HG02938 (cell line): ENCODE measurements at regions not wholly inside any gene's neighbourhood (a gene's known extent, or its start where the extent isn't known, plus 50 kb on each side); places are given as distances from the start of the nearest gene placed in this dataset.

Experiments used
- ATAC-seq: cut with Tn5 transposase; IDR thresholded peaks from one replicate; pipeline ENCODE4 v1.9.1; 2021; ENCODE audit warnings: mild to moderate bottlenecking, moderate library complexity; ENCODE audit not compliant: unreplicated experiment

DNA sequence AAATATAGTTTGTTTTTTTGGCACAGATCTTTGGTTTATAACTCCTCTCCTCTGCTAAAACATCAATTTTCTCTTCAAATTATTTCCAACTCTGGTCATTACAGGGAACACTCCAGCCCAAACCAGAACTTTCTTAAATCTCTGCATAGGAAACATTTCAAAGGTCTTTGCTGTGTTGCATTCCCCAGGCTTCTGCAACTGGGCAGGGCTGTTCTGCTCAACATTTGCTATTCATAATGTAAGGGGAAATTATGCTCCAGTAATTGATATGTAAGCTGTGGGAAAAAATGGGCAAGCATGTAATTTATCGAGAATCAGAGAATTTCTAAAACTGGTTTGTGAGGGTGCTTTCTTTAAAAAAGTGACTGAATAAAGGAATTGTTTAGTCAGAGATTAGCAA, 410.4 kb downstream of the TUSC7 start:
- ATAC-seq: no peak

DNA sequence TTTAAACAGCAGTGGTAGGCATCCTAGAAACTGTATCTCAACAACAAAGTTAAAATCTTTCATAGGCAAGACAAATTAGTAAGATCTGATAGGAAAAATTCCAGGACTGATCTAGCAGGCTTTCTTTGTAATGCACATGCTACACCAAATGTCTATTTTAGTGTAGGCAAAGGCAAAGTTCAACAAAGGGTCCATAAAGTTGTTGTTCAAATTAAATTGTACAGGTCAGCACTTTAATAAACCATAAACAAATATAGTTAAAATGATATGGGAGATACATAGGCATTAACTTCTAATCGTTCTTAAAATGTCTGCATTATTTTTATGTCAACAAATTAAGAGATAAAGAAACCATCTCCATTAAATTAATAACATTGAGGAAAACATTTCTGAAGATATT, 413.0 kb downstream of the TUSC7 start:
- ATAC-seq: no peak

DNA sequence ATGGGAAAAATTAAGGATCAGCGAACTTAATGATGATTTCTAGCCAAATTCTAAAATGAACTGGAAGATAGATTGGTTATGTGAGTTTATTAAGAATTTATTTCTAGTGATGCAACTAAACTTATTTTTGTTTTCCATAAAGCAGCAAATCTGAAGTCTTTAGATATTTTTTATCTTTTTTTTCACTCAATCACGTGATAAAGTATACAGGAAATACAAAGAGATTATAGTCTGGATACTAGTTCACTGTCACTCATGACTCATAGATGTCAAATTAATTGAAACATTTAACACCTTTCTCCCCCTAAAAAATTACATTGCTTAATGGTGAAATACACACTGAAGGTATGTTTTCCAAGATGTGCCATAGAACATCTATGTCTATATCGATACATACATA, 416.9 kb downstream of the TUSC7 start:
- no peak for ATAC-seq

- no peak for ATAC-seq
Observed at GRCh38 chr3:117126946-117127546, 417.5 kb downstream of the TUSC7 start.

DNA sequence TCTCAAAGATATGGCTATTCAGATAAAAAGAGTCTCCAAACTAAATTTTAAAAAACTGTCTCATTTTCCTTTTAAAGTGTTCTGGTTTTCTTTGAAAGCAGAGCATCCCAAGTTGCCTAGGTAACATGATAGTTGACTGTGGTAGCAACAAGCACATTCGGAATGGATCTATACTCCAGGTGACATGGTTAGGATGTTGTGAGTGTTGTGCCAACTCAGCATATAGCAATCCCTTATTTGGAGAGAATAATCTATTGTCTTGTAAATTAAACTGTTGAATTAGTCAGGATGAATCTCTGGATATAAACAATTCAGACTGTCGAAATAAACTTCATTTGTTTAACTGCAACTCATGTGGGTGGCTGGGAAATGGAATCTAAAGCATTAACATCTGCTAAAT, 418.6 kb downstream of the TUSC7 start:
- ATAC-seq: no peak

DNA sequence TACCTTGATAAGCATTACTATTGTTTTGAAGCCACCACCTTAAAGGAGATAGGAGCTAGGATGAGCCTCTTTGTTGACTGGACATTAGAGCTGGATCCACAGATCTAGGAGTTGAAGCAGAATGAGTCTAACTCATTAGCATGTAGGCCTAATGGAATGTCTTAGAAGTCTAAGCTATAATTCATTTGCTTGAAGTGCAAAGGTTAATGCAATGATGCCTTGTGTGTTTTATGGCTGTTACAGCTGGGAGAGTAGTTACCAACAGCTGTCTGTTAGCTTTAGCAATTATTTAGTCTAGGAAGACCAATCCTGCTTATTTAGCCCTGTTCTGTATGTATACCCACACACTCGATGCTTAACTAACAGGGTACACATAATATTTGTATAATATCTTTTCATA, 419.3 kb downstream of the TUSC7 start:
- no peak for ATAC-seq

GRCh38 chr3:117129516-117129915, 419.9 kb downstream of the TUSC7 start:
- ATAC-seq: no peak

- no peak for ATAC-seq
Observed at GRCh38 chr3:117130222-117130621, 420.6 kb downstream of the TUSC7 start.

- ATAC-seq: no peak
Observed at GRCh38 chr3:117131259-117131658, 421.7 kb downstream of the TUSC7 start.

- no peak for ATAC-seq
Observed at GRCh38 chr3:117133066-117133465, 423.5 kb downstream of the TUSC7 start.

- ATAC-seq: no peak
Observed at GRCh38 chr3:117135207-117135606, 425.6 kb downstream of the TUSC7 start.

DNA sequence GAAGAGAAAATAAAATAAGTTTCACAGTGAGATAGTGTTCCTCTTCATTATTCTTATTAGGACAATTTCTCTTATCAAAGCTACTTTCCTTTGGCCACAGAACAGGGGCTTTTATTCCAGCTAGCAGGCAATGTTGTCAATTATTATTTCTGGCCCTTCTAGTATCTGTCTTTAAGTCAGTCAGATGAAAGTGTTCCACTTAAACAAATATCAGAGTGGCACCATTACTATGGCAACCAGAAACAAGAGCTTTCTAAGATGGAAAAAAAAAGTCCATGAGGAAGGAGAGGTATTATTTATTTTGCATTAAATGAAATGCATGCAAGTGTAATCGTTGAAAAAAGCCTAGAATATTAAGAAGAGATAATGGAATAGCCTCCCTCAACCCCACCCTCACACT, 426.4 kb downstream of the TUSC7 start:
- no peak for ATAC-seq

DNA sequence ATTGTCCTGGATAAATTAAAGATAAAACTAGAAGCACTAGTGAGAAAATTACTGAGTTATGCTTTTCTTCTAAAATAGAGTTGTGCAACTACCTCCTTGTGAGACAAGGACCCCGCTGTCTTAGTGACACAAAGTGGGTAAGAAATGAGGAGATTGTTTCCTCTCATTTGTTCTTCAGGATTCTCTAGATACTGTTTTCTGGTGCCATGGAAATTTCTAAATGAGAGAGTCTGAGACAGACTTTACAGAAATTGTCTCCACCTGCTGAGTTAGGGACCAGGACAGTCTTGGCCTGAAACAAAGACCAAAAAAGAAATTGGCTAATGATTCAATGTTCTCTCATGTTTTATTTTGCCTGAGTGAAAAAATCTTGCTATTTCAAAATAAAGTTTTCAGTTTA, 427.5 kb downstream of the TUSC7 start:
- no peak for ATAC-seq

DNA sequence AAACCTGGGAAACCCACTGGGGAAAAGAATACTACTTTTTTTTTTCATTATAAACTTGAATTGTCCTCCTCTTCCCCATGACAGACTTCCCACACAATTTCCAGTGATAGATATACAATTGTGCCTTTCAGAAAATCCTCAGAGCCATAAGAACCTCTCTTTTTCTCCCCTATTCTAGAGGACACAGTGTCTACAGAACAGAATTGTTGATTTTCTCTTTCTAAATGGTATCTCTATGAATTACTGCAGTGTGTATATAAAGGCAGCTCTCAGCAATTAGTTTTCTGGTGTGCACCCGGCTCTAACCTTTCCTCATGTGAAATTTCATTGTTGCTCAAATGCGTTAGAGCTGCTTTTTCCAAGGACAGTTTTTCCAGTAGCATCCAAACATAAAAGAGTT, 430.1 kb downstream of the TUSC7 start:
- no peak for ATAC-seq

DNA sequence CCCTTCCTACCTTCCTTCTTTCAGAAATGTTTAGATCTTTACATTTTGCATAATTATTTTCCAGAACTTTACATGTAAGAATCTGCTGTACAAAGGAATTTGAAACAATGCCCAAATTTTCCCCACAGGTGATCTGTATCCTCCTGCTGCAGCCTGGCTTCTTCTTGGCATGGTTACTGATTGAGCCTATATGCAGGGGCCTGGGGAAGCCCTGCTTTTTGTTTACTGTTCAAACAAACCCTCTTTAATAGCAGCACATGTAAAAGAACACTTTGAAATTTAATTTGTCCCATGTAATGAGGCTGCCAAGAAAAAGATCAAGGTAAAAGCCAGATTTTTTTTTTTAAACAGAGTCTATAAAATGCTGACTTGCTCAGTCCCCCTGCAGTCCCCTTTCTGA, 432.2 kb downstream of the TUSC7 start:
- no peak for ATAC-seq

- no peak for ATAC-seq
Observed at GRCh38 chr3:117144853-117145252, 435.3 kb downstream of the TUSC7 start.

GRCh38 chr3:117145677-117146076, 436.1 kb downstream of the TUSC7 start:
- no peak for ATAC-seq

DNA sequence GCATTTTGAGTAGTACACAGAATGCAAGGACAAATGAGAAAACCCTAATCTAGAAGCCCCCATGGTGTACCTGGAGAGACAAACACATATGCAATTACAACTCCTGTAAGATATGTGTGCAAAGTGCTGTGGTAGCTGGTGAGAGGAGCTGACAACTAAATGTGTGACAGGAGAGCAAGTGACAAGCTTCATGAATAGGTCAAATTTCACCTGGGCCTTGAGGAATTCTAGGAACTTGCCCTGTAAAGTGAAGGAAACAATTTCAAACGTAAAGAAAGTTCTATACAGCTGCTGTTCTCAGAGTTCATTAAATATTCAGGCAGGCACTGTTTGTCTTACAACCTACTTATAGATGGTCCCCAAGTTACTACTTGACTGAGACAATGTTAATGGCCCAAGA, 437.0 kb downstream of the TUSC7 start:
- no peak for ATAC-seq

GRCh38 chr3:117149584-117149983, 440.0 kb downstream of the TUSC7 start:
- ATAC-seq: no peak

DNA sequence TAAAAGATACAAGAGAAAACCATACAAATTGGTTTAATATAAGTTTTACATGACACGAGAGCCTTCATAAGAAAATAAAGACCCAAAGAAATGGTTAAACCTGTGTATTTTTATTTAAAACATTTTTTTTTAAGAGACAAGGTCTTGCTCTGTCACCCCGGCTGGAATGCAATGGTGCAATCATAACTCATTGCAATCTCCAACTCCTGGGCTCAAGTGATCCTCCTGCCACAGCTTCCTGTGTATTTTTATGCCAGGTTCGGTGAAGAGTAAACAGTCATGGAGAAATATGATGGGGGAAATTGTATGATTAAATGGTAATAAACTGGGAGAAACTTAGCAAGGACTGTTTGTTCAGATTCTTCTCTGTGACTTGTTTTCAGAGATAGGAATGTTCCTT, 441.0 kb downstream of the TUSC7 start:
- ATAC-seq: no peak

DNA sequence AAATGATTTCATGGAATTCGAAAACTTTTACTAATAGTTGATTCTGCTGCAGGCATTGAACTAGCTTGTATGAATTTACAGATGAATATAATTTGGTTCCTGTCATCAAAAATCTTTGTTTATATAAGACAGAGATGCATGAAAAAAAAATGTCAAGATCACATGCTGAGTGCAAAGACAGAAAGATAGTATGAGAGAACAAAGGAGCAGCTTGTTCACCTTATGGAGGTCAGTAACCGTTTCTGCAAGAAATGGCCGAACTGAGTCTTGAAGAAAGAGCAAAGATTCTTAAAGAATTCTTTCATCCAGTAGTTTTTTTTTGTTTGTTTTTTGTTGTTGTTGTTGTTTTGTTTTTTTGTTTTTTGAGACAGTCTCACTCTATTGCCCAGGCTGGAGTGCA, 450.6 kb downstream of the TUSC7 start:
- no peak for ATAC-seq

- no peak for ATAC-seq
Observed at GRCh38 chr3:117161816-117162215, 452.2 kb downstream of the TUSC7 start.

DNA sequence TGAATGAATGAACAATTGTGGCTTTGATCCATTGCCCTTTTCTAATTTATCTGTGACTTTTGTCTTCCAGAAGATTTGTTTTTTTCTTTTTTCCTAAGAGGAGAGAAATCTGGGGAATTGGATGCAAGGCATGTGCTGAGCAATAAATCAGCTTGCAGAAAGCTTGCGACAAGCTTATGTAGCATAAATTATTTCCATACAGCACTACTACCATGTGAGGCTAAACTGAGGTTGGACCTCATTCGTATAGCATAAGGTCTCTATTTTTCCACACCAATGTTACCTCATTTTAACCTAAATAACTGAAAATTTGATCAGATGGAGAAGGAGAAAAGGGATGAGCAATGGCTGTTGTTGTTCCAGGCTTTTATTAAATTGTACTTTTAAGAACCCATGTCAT, 455.6 kb downstream of the TUSC7 start:
- ATAC-seq: no peak
